Kasumi-1 (cell line): ENCODE measurements at regions not wholly inside any gene's neighbourhood (a gene's known extent, or its start where the extent isn't known, plus 50 kb on each side); places are given as distances from the start of the nearest gene placed in this dataset.

ENCODE experiments used
- DNase-seq, 2 experiments: peaks; one replicate each; lab custom pipeline; 2025; lab: John Stamatoyannopoulos, UW

DNA sequence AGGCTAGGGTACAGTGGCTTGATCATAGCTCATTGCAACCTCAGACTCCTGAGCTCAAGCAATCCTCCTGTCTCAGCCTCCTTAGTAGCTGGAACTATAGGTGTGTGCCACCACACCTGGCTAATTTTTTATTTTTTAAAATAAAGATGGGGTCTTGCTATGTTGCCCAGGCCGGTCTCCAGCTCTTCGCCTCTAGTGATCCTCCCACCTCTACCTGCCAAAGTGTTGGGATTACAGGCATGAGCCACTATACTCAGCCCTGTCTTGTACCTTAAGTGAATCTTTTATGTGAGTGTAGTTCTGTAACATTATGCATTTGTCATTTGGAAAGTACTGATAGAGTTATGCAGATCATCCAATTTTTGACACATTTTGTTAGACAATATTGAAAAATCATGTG is 66.9 kb upstream of the C15orf39 start:
- no peak for DNase-seq

DNA sequence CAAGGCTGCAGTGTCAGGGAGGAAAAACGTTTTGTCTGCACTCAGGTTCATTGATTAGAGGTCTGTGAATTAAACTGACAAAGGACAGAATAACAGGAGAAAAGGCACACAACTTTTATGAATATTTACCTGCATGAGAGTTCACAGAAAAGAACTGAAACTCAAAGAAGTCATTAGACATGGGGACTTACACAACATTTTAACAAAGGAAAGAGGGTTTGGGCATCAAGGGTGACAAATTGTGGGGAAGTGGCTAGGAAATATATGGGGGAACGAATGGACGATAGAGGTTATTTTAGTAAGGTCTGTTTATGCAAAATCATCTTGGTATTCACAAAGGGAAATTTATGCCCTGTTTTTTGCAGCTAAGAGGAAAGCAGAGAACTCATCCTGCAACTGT is 65.6 kb upstream of the C15orf39 start:
- no peak for DNase-seq

DNA sequence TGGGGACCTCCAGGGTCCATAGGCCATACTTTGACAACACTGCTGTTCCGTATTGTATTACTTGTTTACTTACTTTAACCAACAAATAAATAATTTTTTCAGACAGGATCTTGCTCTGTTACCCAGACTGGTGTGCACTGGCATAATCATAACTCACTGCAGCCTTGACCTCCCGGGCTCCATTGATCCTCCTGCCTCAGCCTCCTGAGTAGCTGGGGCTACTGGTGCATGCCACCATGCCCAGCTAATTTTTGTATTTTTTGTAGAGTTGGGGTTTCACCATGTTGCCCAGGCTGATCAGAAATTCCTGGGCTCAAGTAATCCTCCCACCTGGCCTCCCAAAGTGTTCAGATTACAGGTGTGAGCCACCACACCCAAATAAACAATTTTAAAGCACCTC is 64.9 kb upstream of the C15orf39 start:
- no peak for DNase-seq

GRCh38 chr15:75138016-75138999 is 63.4 kb upstream of the C15orf39 start:
- DNase-seq: no peak

DNA sequence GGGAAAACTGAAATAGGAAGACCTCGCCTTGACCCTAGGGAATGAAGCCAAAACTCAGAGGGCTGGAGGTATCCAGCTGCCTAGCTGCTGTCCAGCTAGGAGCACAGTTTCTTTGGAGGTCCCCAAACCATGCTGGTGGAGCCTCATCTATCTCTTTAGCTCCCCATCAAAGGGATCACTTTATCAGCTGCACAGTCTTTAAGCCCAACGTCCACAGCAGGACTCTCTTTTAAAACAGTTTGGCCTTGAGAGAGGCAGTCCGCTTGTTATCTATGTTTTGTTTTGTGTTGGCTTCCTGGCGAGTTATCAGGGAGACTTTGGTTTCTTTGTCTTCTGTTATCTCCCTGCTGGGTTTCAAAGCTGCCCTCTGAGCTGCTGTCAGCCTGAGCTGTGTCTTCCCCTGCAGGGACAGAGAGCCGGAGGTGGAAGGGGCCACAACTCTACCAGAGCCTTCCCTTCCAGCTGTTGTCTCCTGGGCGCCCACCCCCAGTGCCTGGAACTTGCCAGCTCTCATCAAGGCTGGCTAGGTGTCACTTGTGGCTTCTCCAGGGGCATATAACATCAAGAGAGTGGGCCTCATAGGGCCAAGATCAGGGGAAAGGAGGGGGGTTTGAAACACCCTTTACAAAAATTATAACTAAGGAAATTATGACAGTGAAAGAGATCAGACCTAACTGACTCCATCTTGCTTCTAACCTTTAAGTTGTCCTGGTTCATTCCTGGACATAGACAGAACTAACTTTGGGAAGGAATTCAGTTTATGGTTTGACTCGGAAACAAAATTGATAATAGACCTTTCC is 61.4 kb upstream of the C15orf39 start:
- no peak for DNase-seq

GRCh38 chr15:75142499-75142898 is 59.2 kb upstream of the C15orf39 start:
- no peak for DNase-seq

DNA sequence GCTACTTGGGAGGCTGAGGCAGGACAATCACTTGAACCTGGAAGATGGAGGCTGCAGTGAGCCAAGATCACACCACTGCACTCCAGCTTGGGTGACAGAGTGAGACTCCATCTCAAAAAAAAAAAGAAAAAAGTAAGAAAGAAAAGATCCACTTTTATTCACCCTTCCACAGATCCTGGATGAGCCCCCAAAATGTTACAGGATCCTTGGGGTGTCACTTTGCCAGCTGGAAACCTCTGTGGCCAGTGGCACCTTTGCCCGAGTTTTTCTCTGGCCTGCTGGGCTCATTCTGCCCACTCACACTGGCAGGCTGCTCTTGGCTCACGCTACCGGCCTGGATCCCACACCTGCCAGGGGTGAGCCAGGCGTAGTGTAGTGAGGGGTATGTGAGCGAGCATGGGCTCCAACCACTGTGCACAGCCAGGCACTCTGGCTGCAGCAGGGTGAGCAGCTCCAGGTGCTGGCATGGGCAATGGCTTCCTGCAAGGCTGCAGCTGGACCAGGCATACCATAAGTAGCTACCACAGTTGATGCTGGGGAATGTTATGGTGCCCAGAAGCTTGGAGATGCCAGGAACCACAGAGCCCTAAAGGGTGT is 57.8 kb upstream of the C15orf39 start:
- no peak for DNase-seq

GRCh38 chr15:75145027-75145841 is 56.4 kb upstream of the C15orf39 start:
- no peak for DNase-seq

DNA sequence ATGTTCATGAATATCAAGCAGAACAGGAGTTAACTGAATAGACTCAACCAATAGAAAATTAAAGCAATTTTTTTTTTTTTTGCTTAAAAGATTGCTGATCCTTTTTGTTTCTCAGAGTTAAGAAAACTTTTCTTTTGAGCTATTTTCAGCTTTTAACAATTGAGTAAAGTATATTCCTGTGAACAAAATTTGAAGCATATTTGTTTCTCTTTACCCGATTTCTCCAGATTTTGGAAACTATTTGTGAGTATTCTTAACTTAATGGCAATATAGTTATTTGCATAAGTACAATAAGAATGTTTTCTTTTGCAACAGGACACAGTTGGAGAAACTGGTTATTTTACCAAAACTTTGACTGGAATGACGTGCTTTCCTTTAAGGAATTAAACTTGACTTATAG is 53.4 kb upstream of the C15orf39 start:
- DNase-seq: no peak

GRCh38 chr15:75149867-75150709 is 51.6 kb upstream of the C15orf39 start:
- no peak for DNase-seq

- DNase-seq: no peak
Measured at GRCh38 chr15:75151214-75152128, 50.2 kb upstream of the C15orf39 start.
